Keratinocyte (primary cell): ENCODE measurements at regions not wholly inside any gene's neighbourhood (a gene's known extent, or its start where the extent isn't known, plus 50 kb on each side); places are given as distances from the start of the nearest gene placed in this dataset.

Experiments used
- DNase-seq: peaks from one replicate; pipeline ENCODE4 v3.0.0-alpha.2; 2011; ENCODE audit warnings: low read depth, missing footprints, low spot score
- FAIRE-seq: peaks from 2 replicates; lab custom pipeline; 2011; peaks lifted over from hg19 to GRCh38; lab: Jason Lieb, UNC
- H2AFZ ChIP-seq: 2 replicates; pipeline ENCODE4 v1.6.0; 2012; ENCODE audit warnings: low read length, control low read depth, inconsistent platforms; ENCODE audit not compliant: control insufficient read depth
- H3K27ac ChIP-seq: 2 replicates; pipeline ENCODE4 v1.5.1; 2011; ENCODE audit warnings: low read length; ENCODE audit not compliant: control insufficient read depth, insufficient read depth
- H3K27me3 ChIP-seq: 3 replicates; pipeline ENCODE4 v1.6.0; 2011; ENCODE audit warnings: low read length; ENCODE audit not compliant: control insufficient read depth, insufficient read depth; ENCODE audit errors: extremely low read depth
- H3K36me3 ChIP-seq, 2 experiments: 2 replicates in 1 of 2; 3 replicates in 1 of 2; pipeline ENCODE4 v1.5.1; 2011; ENCODE audit warnings: low read length in 2 of 2, mild to moderate bottlenecking in 1 of 2; ENCODE audit not compliant: control insufficient read depth in 2 of 2, insufficient read depth in 2 of 2; ENCODE audit errors: extremely low read depth in 1 of 2
- H3K4me1 ChIP-seq: 3 replicates; pipeline ENCODE4 v1.5.1; 2011; ENCODE audit warnings: low read length; ENCODE audit not compliant: control insufficient read depth, insufficient read depth; ENCODE audit errors: extremely low read depth
- H3K4me2 ChIP-seq: 3 replicates; pipeline ENCODE4 v1.6.0; 2011; ENCODE audit warnings: low read depth, low read length; ENCODE audit not compliant: control insufficient read depth, insufficient read depth; ENCODE audit errors: extremely low read depth
- H3K4me3 ChIP-seq, 3 experiments: fragments of 200-600 bp in 1 of 3; sonication (generic) in 1 of 3; 2 replicates in 2 of 3; 3 replicates in 1 of 3; pipeline ENCODE4 v1.5.1; 2011 to 2016; ENCODE audit warnings: low read length in 3 of 3, mild to moderate bottlenecking in 3 of 3, control low read depth in 2 of 3, inconsistent platforms in 1 of 3, low read depth in 1 of 3, mixed read lengths in 1 of 3, mixed run types in 1 of 3, moderate library complexity in 1 of 3; ENCODE audit not compliant: control insufficient read depth in 2 of 3, insufficient read depth in 2 of 3; ENCODE audit errors: extremely low read depth in 1 of 3
- H3K79me2 ChIP-seq: 2 replicates; pipeline ENCODE4 v1.6.0; 2012; ENCODE audit warnings: low read length; ENCODE audit not compliant: control insufficient read depth, insufficient read depth
- H3K9ac ChIP-seq: 3 replicates; pipeline ENCODE4 v1.6.0; 2011; ENCODE audit warnings: low read length; ENCODE audit not compliant: control insufficient read depth, insufficient read depth; ENCODE audit errors: extremely low read depth
- H3K9me1 ChIP-seq: 3 replicates; pipeline ENCODE4 v1.6.0; 2011; ENCODE audit warnings: low read length; ENCODE audit not compliant: control insufficient read depth, insufficient read depth; ENCODE audit errors: extremely low read depth
- H3K9me3 ChIP-seq: 2 replicates; pipeline ENCODE4 v1.5.1; 2012; ENCODE audit warnings: low read depth, low read length; ENCODE audit not compliant: control insufficient read depth
- H4K20me1 ChIP-seq: 3 replicates; pipeline ENCODE4 v1.6.0; 2011; ENCODE audit warnings: low read length; ENCODE audit not compliant: control insufficient read depth, insufficient read depth; ENCODE audit errors: extremely low read depth
- CTCF ChIP-seq, 3 experiments: IDR thresholded peaks in 1 of 3; conservative IDR thresholded peaks in 1 of 3; optimal IDR thresholded peaks in 1 of 3; 2 replicates in 2 of 3; 3 replicates in 1 of 3; pipeline versions ENCODE3 to v1.5.1; 2011; ENCODE audit warnings: low read length in 3 of 3, mild to moderate bottlenecking in 3 of 3, moderate library complexity in 2 of 3, control low read depth in 1 of 3, inconsistent platforms in 1 of 3; ENCODE audit not compliant: insufficient read depth in 2 of 3; ENCODE audit errors: extremely low read depth in 1 of 3
- EZH2 ChIP-seq: IDR thresholded peaks from one replicate; pipeline ENCODE4 v1.6.1; 2012; ENCODE audit warnings: inconsistent platforms, mild to moderate bottlenecking, low read length, moderate library complexity
- dilution Hi-C: fragments of 300-500 bp; cut with MboI; formaldehyde crosslinking; loops from one replicate; pipeline ENCODE4 v1.7.0; 2020; ENCODE audit warnings: low sequenced_read_pairs; ENCODE audit not compliant: extremely low pct_ligation_motif_present

- Histone ChIP-seq H3K4me3 (no peak overlapping the region), H3K36me3 (no peaks in the 10 kb centered on the region), H3K9ac (no peak overlapping the region), H3K27ac (no peak overlapping the region), H3K27me3 (peaks cover 3% of the 10 kb centered on the region), H3K79me2 (no peaks in the 10 kb centered on the region), H2AFZ (no peak overlapping the region), H3K9me3 (no peaks in the 10 kb centered on the region), H3K4me1 (peaks cover 6% of the 10 kb centered on the region), H3K4me2 (no peak overlapping the region), H3K9me1 (no peaks in the 10 kb centered on the region), H4K20me1 (no peaks in the 10 kb centered on the region)
- dilution Hi-C loops, result no loop called here
- DNase-seq (no peak), FAIRE-seq (no peak)
- TF ChIP-seq CTCF (optimal IDR thresholded peaks at IDR 0.05 in 1 of 3, IDR thresholded peaks at IDR 0.05 in 1 of 3, conservative IDR thresholded peaks at IDR 0.05 in 1 of 3; ENCODE audit: extremely low read depth in 1 of 3, insufficient read depth in 2 of 3, low read length in 3 of 3) (no peak), EZH2 (no peak)
Observed at GRCh38 chr9:91043056-91043810, 241.6 kb downstream of the SYK start.

- Histone ChIP-seq H4K20me1 (no peaks in the 10 kb centered on the region), H3K4me3 (no peak overlapping the region), H3K4me2 (no peak overlapping the region), H3K27ac (no peak overlapping the region), H3K9me3 (no peaks in the 10 kb centered on the region), H3K4me1 (peaks cover 5% of the 10 kb centered on the region), H2AFZ (no peak overlapping the region), H3K9ac (no peak overlapping the region), H3K79me2 (no peaks in the 10 kb centered on the region), H3K27me3 (peaks cover 3% of the 10 kb centered on the region), H3K9me1 (no peaks in the 10 kb centered on the region), H3K36me3 (no peaks in the 10 kb centered on the region)
- dilution Hi-C loops, result no loop called here
- FAIRE-seq (no peak), DNase-seq (no peak)
- TF ChIP-seq EZH2, result no peak
- TF ChIP-seq CTCF (optimal IDR thresholded peaks at IDR 0.05 in 1 of 3, IDR thresholded peaks at IDR 0.05 in 1 of 3, conservative IDR thresholded peaks at IDR 0.05 in 1 of 3; ENCODE audit: extremely low read depth in 1 of 3, insufficient read depth in 2 of 3, low read length in 3 of 3), result no peak
Observed at GRCh38 chr9:91043811-91044175, 242.2 kb downstream of the SYK start.
